GM12892 (cell line): ENCODE measurements at regions not wholly inside any gene's neighbourhood (a gene's known extent, or its start where the extent isn't known, plus 50 kb on each side); places are given as distances from the start of the nearest gene placed in this dataset.

Source experiments
- POLR2A ChIP-seq: IDR thresholded peaks from 2 replicates; pipeline ENCODE4 v1.6.1; 2011; ENCODE audit warnings: low read depth, low read length, control low read depth
- POLR2AphosphoS5 ChIP-seq: IDR thresholded peaks from 2 replicates; pipeline ENCODE4 v1.6.1; 2011; ENCODE audit warnings: low read depth, low read length, control low read depth
- TAF1 ChIP-seq: IDR thresholded peaks from 2 replicates; pipeline ENCODE4 v1.6.1; 2011; ENCODE audit warnings: low read depth, mild to moderate bottlenecking, control low read depth, low read length, borderline replicate concordance

DNA sequence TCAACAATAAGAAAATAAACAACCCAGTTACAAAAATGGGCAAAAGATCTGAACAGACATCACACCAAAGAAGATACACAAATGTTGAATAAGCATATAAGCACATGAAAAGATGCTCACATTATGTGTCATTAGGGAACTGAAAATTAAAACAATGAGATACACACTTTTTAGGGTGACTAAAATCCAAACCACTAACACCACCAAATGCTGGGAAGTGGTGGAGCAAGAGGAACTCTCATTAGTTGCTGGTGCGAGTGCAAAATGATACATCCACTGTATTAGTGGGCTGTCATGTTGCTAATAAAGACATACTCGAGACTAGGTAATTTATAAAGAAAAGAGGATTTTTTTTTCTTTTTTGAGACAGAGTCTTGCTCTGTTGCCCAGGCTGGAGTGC is 329.1 kb downstream of the TMEM38B start:
- no peak for TF ChIP-seq POLR2A
- TF ChIP-seq POLR2AphosphoS5: no peak
- TF ChIP-seq TAF1: no peak
